ENCODE measurements at regions not wholly inside any gene's neighbourhood (a gene's known extent, or its start where the extent isn't known, plus 50 kb on each side); places are given as distances from the start of the nearest gene placed in this dataset.
A peak's percentile ranks its signal among the peaks of the same experiment; 100 is the strongest.
"Not testable (repeated sequence)": the region's sequence is repeated elsewhere in the genome, so short reads cannot be mapped to it uniquely, and the experiment has no call there.

GRCh38 chr6:157750973-157751372, 72.1 kb upstream of the SNX9 start:
- H3K36me3 Mint-ChIP-seq (ENCODE audit: low read depth); H3K9me3 Mint-ChIP-seq; H3K4me3 Mint-ChIP-seq; DNase-seq; CTCF ChIA-PET; H3K27ac Mint-ChIP-seq; POLR2A ChIA-PET: not testable (repeated sequence)
- Mint-ChIP-seq H3K27me3 (peaks cover 28% of the 10 kb centered on the region), H3K4me1 (peaks cover 26% of the 10 kb centered on the region)

- CTCF ChIA-PET: no interaction called here
- no peak for DNase-seq
- H3K4me1 Mint-ChIP-seq: peaks cover 33% of the 10 kb centered on the region
Measured at GRCh38 chr6:157751547-157752200, 71.4 kb upstream of the SNX9 start.

GRCh38 chr6:157752879-157753278, 70.2 kb upstream of the SNX9 start:
- POLR2A ChIA-PET; H3K4me3 Mint-ChIP-seq; H3K9me3 Mint-ChIP-seq; H3K27ac Mint-ChIP-seq; H3K36me3 Mint-ChIP-seq (ENCODE audit: low read depth); DNase-seq; CTCF ChIA-PET: not testable (repeated sequence)
- peaks cover 44% of the 10 kb centered on the region for H3K4me1 Mint-ChIP-seq
- H3K27me3 Mint-ChIP-seq: peaks cover 33% of the 10 kb centered on the region

More at GRCh38 chr6:157751547-157752200, 71.4 kb upstream of the SNX9 start:
- POLR2A ChIA-PET: no interaction called here
- H3K27ac Mint-ChIP-seq: no peak overlapping the region
- no peak overlapping the region for H3K4me3 Mint-ChIP-seq
- H3K27me3 Mint-ChIP-seq: peaks cover 27% of the 10 kb centered on the region
- peaks cover 4% of the 10 kb centered on the region for H3K9me3 Mint-ChIP-seq
- H3K36me3 Mint-ChIP-seq (ENCODE audit: low read depth): no peaks in the 10 kb centered on the region

GRCh38 chr6:157753291-157753690, 69.8 kb upstream of the SNX9 start:
- POLR2A ChIA-PET: no interaction called here
- Mint-ChIP-seq H3K27me3 (peaks cover 37% of the 10 kb centered on the region), H3K36me3 (ENCODE audit: low read depth) (no peaks in the 10 kb centered on the region), H3K27ac (no peak overlapping the region), H3K4me3 (no peak overlapping the region), H3K4me1 (peaks cover 48% of the 10 kb centered on the region), H3K9me3 (peaks cover 4% of the 10 kb centered on the region)
- CTCF ChIA-PET: interaction anchor here (0.8 to 1.1 kb wide), 2 partner anchors 120 to 121 kb away, joined by 3 read pairs; no protein-coding TSS in a partner anchor
- DNase-seq: no peak

- POLR2A ChIA-PET; H3K4me3 Mint-ChIP-seq; H3K9me3 Mint-ChIP-seq; H3K36me3 Mint-ChIP-seq (ENCODE audit: low read depth); H3K27ac Mint-ChIP-seq; DNase-seq: not testable (repeated sequence)
- Mint-ChIP-seq H3K27me3 (peaks cover 42% of the 10 kb centered on the region), H3K4me1 (peaks cover 53% of the 10 kb centered on the region)
- CTCF ChIA-PET: interaction anchor here (0.7 to 2.1 kb wide), 4 partner anchors 11 to 318 kb away, joined by 3 to 8 read pairs (median 3); no protein-coding TSS in a partner anchor
Measured at GRCh38 chr6:157753801-157754200, 69.2 kb upstream of the SNX9 start.

DNA sequence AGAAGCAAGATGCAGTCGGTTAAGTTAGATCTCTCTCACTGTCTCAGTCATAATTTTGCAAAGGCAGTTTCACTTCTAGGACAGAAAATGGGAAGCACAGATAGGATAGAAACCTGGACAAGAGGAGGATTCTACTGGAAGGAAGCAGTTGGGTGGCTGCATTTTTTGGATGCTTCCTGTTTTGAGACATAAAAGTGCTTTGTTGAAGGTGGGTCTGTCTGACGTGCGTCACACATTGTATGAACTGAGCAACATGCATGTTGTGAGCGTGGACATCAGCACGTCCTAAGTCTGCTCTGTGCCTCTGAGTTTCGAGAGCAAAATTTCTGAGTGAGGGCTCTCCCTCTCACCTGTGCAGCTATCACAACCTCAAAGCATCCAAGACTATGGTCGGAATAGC, 68.7 kb upstream of the SNX9 start:
- no peak overlapping the region for H3K4me3 Mint-ChIP-seq
- DNase-seq: no peak
- H3K4me1 Mint-ChIP-seq: peaks cover 51% of the 10 kb centered on the region
- ChIA-PET POLR2A (no interaction called here), CTCF (interaction anchor here (0.7 to 2.1 kb wide), 4 partner anchors 10 to 318 kb away, joined by 3 to 8 read pairs (median 3); no protein-coding TSS in a partner anchor)
- H3K36me3 Mint-ChIP-seq (ENCODE audit: low read depth): no peaks in the 10 kb centered on the region
- no peak overlapping the region for H3K27ac Mint-ChIP-seq
- H3K9me3 Mint-ChIP-seq: peaks cover 4% of the 10 kb centered on the region
- peaks cover 43% of the 10 kb centered on the region for H3K27me3 Mint-ChIP-seq

DNA sequence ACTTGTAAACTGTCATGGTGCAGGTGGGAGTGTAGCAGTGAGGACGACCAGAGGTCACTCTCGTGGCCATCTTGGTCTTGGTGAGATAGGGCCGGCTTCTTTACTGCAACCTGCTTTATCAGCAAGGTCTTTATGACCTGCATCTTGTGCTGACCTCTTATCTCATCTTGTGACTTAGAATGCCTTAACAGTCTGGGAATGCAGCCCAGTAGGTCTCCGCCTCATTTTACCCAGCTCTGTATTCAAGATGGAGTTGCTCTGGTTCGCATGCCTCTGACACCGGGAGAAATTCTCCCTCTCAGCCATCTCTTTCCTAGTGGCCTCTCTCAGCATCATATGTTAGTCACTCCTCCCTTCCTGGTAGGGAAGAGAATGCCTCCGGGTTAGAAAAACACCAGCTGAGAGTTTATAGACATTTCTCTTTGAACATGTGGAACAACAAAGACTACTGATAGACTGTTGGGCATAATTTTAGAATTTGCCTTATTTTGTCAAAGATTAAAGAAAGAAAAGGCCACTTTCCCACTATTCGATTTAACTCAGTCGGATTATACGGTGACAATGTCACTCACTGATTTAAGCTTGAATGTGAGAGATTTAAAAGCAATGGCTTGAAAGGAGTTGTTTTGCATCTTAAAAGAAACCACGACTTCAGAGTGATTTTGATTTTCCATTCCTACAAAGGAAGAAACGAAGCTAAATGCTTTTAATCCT, 67.9 kb upstream of the SNX9 start:
- H3K4me1 Mint-ChIP-seq: peaks cover 54% of the 10 kb centered on the region
- H3K9me3 Mint-ChIP-seq: peaks cover 4% of the 10 kb centered on the region
- no peak for DNase-seq
- no peak overlapping the region for H3K27ac Mint-ChIP-seq
- POLR2A ChIA-PET: interaction anchor here (0.7 kb wide), 2 partner anchors 67 to 227 kb away, joined by 3 read pairs; partner anchors contain the start of gene SYNJ2
- H3K27me3 Mint-ChIP-seq: peaks cover 43% of the 10 kb centered on the region
- H3K36me3 Mint-ChIP-seq (ENCODE audit: low read depth): no peaks in the 10 kb centered on the region
- no peak overlapping the region for H3K4me3 Mint-ChIP-seq
- CTCF ChIA-PET: interaction anchor here (0.6 to 11.7 kb wide), 13 partner anchors 10 to 377 kb away, joined by 3 to 158 read pairs (median 8); no protein-coding TSS in a partner anchor

DNA sequence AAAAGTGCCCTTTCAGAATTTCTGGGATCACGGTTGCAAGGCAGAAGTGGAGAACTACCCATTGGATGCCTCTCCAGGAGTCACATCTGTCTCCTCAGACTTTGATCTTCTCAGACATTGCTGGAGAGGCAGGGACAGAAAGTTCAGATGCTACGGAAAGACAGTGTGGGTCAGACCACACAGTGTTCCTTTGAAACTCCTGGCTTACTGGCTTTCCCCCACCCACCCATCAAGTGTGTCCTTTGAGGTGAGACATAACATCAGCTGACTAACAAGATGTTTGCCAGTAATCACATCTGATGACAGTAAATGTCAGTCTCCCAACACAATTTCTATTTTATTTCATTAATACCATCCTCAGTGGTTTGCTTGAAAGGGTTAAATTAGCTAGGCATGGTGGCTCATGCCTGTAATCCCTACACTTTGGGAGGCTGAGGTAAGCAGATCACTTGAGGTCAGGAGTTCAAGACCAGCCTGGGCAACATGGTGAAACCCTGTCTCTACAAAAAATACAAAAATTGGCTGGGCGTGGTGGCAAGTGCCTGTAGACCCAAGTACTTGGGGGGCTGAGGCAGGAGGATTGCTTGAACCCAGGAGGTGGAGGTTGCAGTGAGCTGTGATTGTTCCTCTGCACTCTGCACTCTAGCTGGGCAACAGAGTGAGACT, 67.2 kb upstream of the SNX9 start:
- Mint-ChIP-seq H3K4me1 (peaks cover 61% of the 10 kb centered on the region), H3K9me3 (peaks cover 4% of the 10 kb centered on the region), H3K36me3 (ENCODE audit: low read depth) (no peaks in the 10 kb centered on the region), H3K27me3 (peaks cover 43% of the 10 kb centered on the region), H3K4me3 (no peak overlapping the region), H3K27ac (no peak overlapping the region)
- ChIA-PET POLR2A (interaction anchor here (0.7 to 1.6 kb wide), 4 partner anchors 67 to 226 kb away, joined by 3 to 8 read pairs (median 3); partner anchors contain the start of gene SYNJ2), CTCF (interaction anchor here (0.6 to 11.7 kb wide), 24 partner anchors 9 to 376 kb away, joined by 3 to 158 read pairs (median 6); no protein-coding TSS in a partner anchor)
- no peak for DNase-seq

GRCh38 chr6:157756708-157757429, 66.2 kb upstream of the SNX9 start:
- DNase-seq: peak; percentile 84
- H3K9me3 Mint-ChIP-seq: peaks cover 4% of the 10 kb centered on the region
- peaks cover 46% of the 10 kb centered on the region for H3K27me3 Mint-ChIP-seq
- ChIA-PET POLR2A (interaction anchor here (0.7 to 1.6 kb wide), 4 partner anchors 9 to 141 kb away, joined by 3 to 8 read pairs (median 3); no protein-coding TSS in a partner anchor), CTCF (interaction anchor here (0.5 to 11.7 kb wide), 32 partner anchors 9 to 494 kb away, joined by 3 to 158 read pairs (median 4); no protein-coding TSS in a partner anchor)
- H3K4me3 Mint-ChIP-seq: no peak overlapping the region
- no peak overlapping the region for H3K27ac Mint-ChIP-seq
- no peaks in the 10 kb centered on the region for H3K36me3 Mint-ChIP-seq (ENCODE audit: low read depth)
- peaks cover 70% of the 10 kb centered on the region for H3K4me1 Mint-ChIP-seq

DNA sequence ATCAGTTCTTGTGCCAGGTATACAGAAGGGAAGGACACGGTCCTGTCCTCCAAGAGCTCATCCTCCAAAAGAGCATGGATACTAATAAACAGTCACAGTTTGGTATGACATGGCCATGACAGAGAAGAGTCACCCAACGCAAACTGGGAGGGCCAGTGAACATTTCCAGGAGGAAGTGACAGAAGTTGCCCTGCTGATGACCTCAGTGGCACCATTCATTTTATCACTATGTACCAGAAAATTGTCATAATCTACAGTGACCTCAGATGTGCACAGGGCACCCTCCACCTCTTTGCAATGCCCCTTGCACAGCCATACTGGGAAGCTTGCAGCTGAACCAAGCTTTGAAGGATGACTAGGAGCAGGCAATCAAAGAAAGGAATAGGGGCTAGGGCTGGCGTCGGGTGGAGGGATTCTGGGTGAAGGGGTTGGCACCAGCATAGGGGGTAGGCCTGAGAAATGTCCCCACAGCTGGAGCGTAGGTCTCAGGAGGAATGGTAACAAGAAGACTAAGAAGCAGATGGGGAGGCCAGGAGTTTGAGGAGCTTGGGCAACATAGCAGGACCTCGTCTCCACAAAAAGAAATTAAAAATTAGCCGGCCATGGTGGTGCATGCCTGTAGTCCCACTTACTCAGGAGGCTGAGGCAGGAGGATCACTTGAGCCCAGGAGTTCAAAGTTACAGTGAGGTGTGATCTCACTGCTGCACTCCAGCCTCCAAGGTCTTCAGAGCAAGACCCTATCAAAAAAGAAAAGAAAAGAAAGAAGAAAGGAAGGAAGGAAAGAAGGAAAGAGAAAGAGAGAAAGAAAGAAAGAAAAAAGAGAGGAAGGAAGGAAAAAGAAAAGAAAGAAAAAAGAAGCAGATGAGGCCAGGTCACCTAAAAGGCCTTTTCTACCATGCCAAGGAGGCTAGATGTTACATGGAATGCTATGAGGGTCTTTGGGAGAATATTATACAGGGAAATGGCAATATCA, 65.3 kb upstream of the SNX9 start:
- no peak for DNase-seq
- Mint-ChIP-seq H3K27ac (peak overlapping the region; percentile 13), H3K4me3 (no peak overlapping the region), H3K9me3 (no peaks in the 10 kb centered on the region), H3K36me3 (ENCODE audit: low read depth) (no peaks in the 10 kb centered on the region), H3K4me1 (peaks cover 79% of the 10 kb centered on the region), H3K27me3 (peaks cover 46% of the 10 kb centered on the region)
- ChIA-PET CTCF (interaction anchor here (0.5 to 11.7 kb wide), 27 partner anchors 14 to 494 kb away, joined by 3 to 158 read pairs (median 4); no protein-coding TSS in a partner anchor), POLR2A (interaction anchor here (1.1 to 1.6 kb wide), 3 partner anchors 8 to 116 kb away, joined by 3 to 8 read pairs (median 3); no protein-coding TSS in a partner anchor)

DNA sequence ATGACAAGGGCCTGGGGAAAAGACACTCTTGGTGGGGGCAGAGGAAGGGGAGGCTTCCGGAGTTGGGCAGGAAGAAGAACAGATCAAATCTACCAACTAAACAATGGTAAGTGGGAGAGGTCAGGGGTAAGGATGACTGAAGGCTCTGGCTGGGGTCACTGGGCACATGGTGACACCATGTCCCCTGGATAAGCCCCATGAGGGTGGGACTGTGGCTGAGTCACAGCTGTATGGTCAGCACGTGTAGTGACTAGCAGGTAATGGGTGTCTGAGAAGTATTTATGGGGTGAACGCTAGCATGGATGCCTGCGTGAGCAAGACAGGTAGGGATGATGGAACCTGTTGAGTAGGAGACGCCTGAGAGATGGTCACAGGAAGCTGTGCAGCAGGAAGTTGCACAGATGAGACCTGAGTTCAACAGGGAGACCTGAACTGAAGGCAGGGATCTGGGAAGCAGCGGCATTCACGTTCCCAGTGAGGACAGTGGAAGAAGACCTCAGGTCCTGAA, 64.5 kb upstream of the SNX9 start:
- Mint-ChIP-seq H3K36me3 (ENCODE audit: low read depth) (no peaks in the 10 kb centered on the region), H3K4me3 (no peak overlapping the region), H3K9me3 (no peaks in the 10 kb centered on the region), H3K4me1 (peaks cover 87% of the 10 kb centered on the region), H3K27me3 (peaks cover 50% of the 10 kb centered on the region), H3K27ac (peak overlapping the region; percentile 13)
- no peak for DNase-seq
- ChIA-PET CTCF (interaction anchor here (0.5 to 11.7 kb wide), 4 partner anchors 11 to 452 kb away, joined by 3 to 158 read pairs (median 4); no protein-coding TSS in a partner anchor), POLR2A (no interaction called here)
